GM18873 (cell line): ENCODE measurements at regions not wholly inside any gene's neighbourhood (a gene's known extent, or its start where the extent isn't known, plus 50 kb on each side); places are given as distances from the start of the nearest gene placed in this dataset.

Source experiments
- ATAC-seq: cut with Tn5 transposase; IDR thresholded peaks from one replicate; pipeline ENCODE4 v1.9.1; 2021; ENCODE audit warnings: mild to moderate bottlenecking, moderate library complexity, moderate number of reproducible peaks; ENCODE audit not compliant: unreplicated experiment, low FRiP score

GRCh38 chr3:162491952-162492351 is 995.3 kb downstream of the OTOL1 start:
- ATAC-seq = no peak

- ATAC-seq = no peak
Measured at GRCh38 chr3:162492446-162493081, 996.0 kb downstream of the OTOL1 start.

GRCh38 chr3:162498626-162499025 is 1002.0 kb downstream of the OTOL1 start:
- no peak for ATAC-seq

GRCh38 chr3:162507397-162507796 is 1010.8 kb downstream of the OTOL1 start:
- ATAC-seq = no peak

GRCh38 chr3:162512488-162512887 is 1015.9 kb downstream of the OTOL1 start:
- no peak for ATAC-seq

- no peak for ATAC-seq
Measured at GRCh38 chr3:162517110-162517509, 1020.5 kb downstream of the OTOL1 start.

GRCh38 chr3:162521669-162522068 is 1025.1 kb downstream of the OTOL1 start:
- no peak for ATAC-seq

- no peak for ATAC-seq
Measured at GRCh38 chr3:162525066-162525742, 1028.6 kb downstream of the OTOL1 start.

GRCh38 chr3:162525771-162526170 is 1029.2 kb downstream of the OTOL1 start:
- ATAC-seq = no peak

GRCh38 chr3:162534431-162534830 is 1037.8 kb downstream of the OTOL1 start:
- no peak for ATAC-seq

GRCh38 chr3:162538491-162538890 is 1041.9 kb downstream of the OTOL1 start:
- ATAC-seq = no peak

- no peak for ATAC-seq
Measured at GRCh38 chr3:162538906-162539305, 1042.3 kb downstream of the OTOL1 start.

- no peak for ATAC-seq
Measured at GRCh38 chr3:162540421-162540820, 1043.8 kb downstream of the OTOL1 start.

GRCh38 chr3:162541923-162542322 is 1045.3 kb downstream of the OTOL1 start:
- ATAC-seq = no peak

- no peak for ATAC-seq
Measured at GRCh38 chr3:162544246-162544645, 1047.6 kb downstream of the OTOL1 start.

GRCh38 chr3:162546910-162547309 is 1050.3 kb downstream of the OTOL1 start:
- no peak for ATAC-seq

GRCh38 chr3:162547321-162547720 is 1050.7 kb downstream of the OTOL1 start:
- ATAC-seq = no peak

GRCh38 chr3:162555761-162556160 is 1059.2 kb downstream of the OTOL1 start:
- no peak for ATAC-seq

GRCh38 chr3:162558016-162558415 is 1061.4 kb downstream of the OTOL1 start:
- ATAC-seq = no peak

GRCh38 chr3:162568706-162569105 is 1072.1 kb downstream of the OTOL1 start:
- no peak for ATAC-seq

- ATAC-seq = no peak
Measured at GRCh38 chr3:162569314-162569713, 1072.7 kb downstream of the OTOL1 start.

GRCh38 chr3:162584986-162585385 is 1088.4 kb downstream of the OTOL1 start:
- no peak for ATAC-seq
